22Rv1 (cell line): ENCODE measurements at regions not wholly inside any gene's neighbourhood (a gene's known extent, or its start where the extent isn't known, plus 50 kb on each side); places are given as distances from the start of the nearest gene placed in this dataset.
"Not testable (repeated sequence)": the region's sequence is repeated elsewhere in the genome, so short reads cannot be mapped to it uniquely, and the experiment has no call there.

Experiments used
- H3K27ac ChIP-seq: fragments of 450-650 bp; 2 replicates; pipeline ENCODE4 v1.5.1; 2017
- CTCF ChIP-seq: fragments of 450-650 bp; IDR thresholded peaks from 2 replicates; pipeline ENCODE4 v1.5.1; 2017; ENCODE audit warnings: mild to moderate bottlenecking
- ZFX ChIP-seq: fragments of 450-650 bp; IDR thresholded peaks from 2 replicates; pipeline ENCODE4 v1.6.1; 2017; ENCODE audit warnings: antibody characterized with exemption, borderline replicate concordance

GRCh38 chr11:69216647-69217051 lies 60.9 kb downstream of the SMIM38 start:
- H3K27ac ChIP-seq, result no peak overlapping the region
- TF ChIP-seq CTCF (no peak), ZFX (no peak)

- TF ChIP-seq CTCF (no peak), ZFX (no peak)
- H3K27ac ChIP-seq, result no peak overlapping the region
Observed at GRCh38 chr11:69217276-69218105, 61.8 kb downstream of the SMIM38 start.

GRCh38 chr11:69218271-69218682 lies 62.5 kb downstream of the SMIM38 start:
- no peak overlapping the region for H3K27ac ChIP-seq
- TF ChIP-seq ZFX (no peak), CTCF (no peak)

GRCh38 chr11:69218946-69219720 lies 63.4 kb downstream of the SMIM38 start:
- no peak for TF ChIP-seq CTCF
- no peak for TF ChIP-seq ZFX
- no peak overlapping the region; the same call in 1 of the 2 replicates for H3K27ac ChIP-seq

- H3K27ac ChIP-seq, result no peak overlapping the region; the same call in 1 of the 2 replicates
- TF ChIP-seq CTCF (no peak), ZFX (no peak)
Observed at GRCh38 chr11:69219991-69220390, 64.3 kb downstream of the SMIM38 start.

GRCh38 chr11:69220561-69221051 lies 64.9 kb downstream of the SMIM38 start:
- TF ChIP-seq ZFX (no peak), CTCF (no peak)
- no peak overlapping the region for H3K27ac ChIP-seq

GRCh38 chr11:69221086-69221485 lies 65.4 kb downstream of the SMIM38 start:
- TF ChIP-seq CTCF (no peak), ZFX (no peak)
- H3K27ac ChIP-seq, result no peak overlapping the region

- not testable (repeated sequence) for H3K27ac ChIP-seq
Observed at GRCh38 chr11:69221636-69222035, 65.9 kb downstream of the SMIM38 start.
